Neural cell (in vitro differentiated cells): ENCODE measurements at regions not wholly inside any gene's neighbourhood (a gene's known extent, or its start where the extent isn't known, plus 50 kb on each side); places are given as distances from the start of the nearest gene placed in this dataset.

Experiments used
- H2AFZ ChIP-seq: fragments of 200-600, 300-800 bp; sonication (generic), shearing (Covaris generic); 2 replicates; pipeline ENCODE4 v1.6.0; 2014; ENCODE audit warnings: low read depth, mild to moderate bottlenecking, antibody characterized with exemption, low read length, moderate library complexity
- H3F3A ChIP-seq: fragments of 200-600 bp; shearing (Covaris generic); 2 replicates; pipeline ENCODE4 v1.6.1; 2016; ENCODE audit warnings: mild to moderate bottlenecking, moderate library complexity, mixed read lengths, antibody characterized with exemption, low read length; ENCODE audit not compliant: insufficient read depth, poor library complexity, severe bottlenecking
- H3K27ac ChIP-seq: fragments of 200-600, 300-800 bp; sonication (generic), shearing (Covaris generic); 2 replicates; pipeline ENCODE4 v1.5.1; 2014; ENCODE audit warnings: mild to moderate bottlenecking, low read length, moderate library complexity
- H3K27me3 ChIP-seq: fragments of 300-800, 200-600 bp; sonication (generic), shearing (Covaris generic); 2 replicates; pipeline ENCODE4 v1.6.0; 2014; ENCODE audit warnings: mild to moderate bottlenecking, low read depth, low read length, moderate library complexity; ENCODE audit not compliant: insufficient read depth
- H3K36me3 ChIP-seq: fragments of 300-800, 200-600 bp; sonication (generic), shearing (Covaris generic); 2 replicates; pipeline ENCODE4 v1.5.1; 2014; ENCODE audit warnings: mild to moderate bottlenecking, antibody characterized with exemption, low read length, moderate library complexity; ENCODE audit not compliant: insufficient read depth
- H3K4me2 ChIP-seq: fragments of 300-800, 200-600 bp; sonication (generic), shearing (Covaris generic); 2 replicates; pipeline ENCODE4 v1.6.0; 2014; ENCODE audit warnings: mild to moderate bottlenecking, low read length
- H3K4me3 ChIP-seq: fragments of 300-800, 200-600 bp; sonication (generic), shearing (Covaris generic); 2 replicates; pipeline ENCODE4 v1.5.1; 2014; ENCODE audit warnings: mild to moderate bottlenecking, low read length, moderate library complexity
- H3K79me2 ChIP-seq: fragments of 200-600 bp; shearing (Covaris generic); replicated peaks from 2 replicates; pipeline ENCODE4 v1.6.0; 2014; ENCODE audit warnings: mild to moderate bottlenecking, low read length, moderate library complexity; ENCODE audit not compliant: insufficient read depth
- H3K9ac ChIP-seq: fragments of 300-800, 200-600 bp; sonication (generic), shearing (Covaris generic); 2 replicates; pipeline ENCODE4 v1.6.1; 2016; ENCODE audit warnings: mild to moderate bottlenecking, low read length, mixed read lengths
- H3K9me2 ChIP-seq: fragments of 200-600 bp; shearing (Covaris generic); 2 replicates; pipeline ENCODE4 v1.6.1; 2016; ENCODE audit warnings: mild to moderate bottlenecking, low read length, mixed read lengths; ENCODE audit not compliant: insufficient read depth
- H3K9me3 ChIP-seq: fragments of 200-600, 300-800 bp; sonication (generic), shearing (Covaris generic); 2 replicates; pipeline ENCODE4 v1.6.1; 2016; ENCODE audit warnings: mild to moderate bottlenecking, mixed run types, low read length, moderate library complexity, mixed read lengths
- H4K20me1 ChIP-seq: fragments of 200-600 bp; shearing (Covaris generic); 2 replicates; pipeline ENCODE4 v1.6.1; 2016; ENCODE audit warnings: mild to moderate bottlenecking, mixed run types; ENCODE audit not compliant: insufficient read depth
- CTCF ChIP-seq: fragments of 450-650 bp; IDR thresholded peaks from 2 replicates; pipeline ENCODE4 v1.5.1; 2014; ENCODE audit warnings: antibody characterized with exemption, mild to moderate bottlenecking, moderate library complexity; ENCODE audit not compliant: poor library complexity, severe bottlenecking
- EP300 ChIP-seq: fragments of 450-650 bp; conservative IDR thresholded peaks from 2 replicates; pipeline ENCODE4 v1.6.1; 2014; ENCODE audit warnings: antibody characterized with exemption, mild to moderate bottlenecking, moderate library complexity; ENCODE audit not compliant: poor library complexity, severe bottlenecking
- EZH2 ChIP-seq: fragments of 200-600, 300-800 bp; shearing (Covaris generic), sonication (generic); IDR thresholded peaks from 2 replicates; pipeline ENCODE4 v1.6.1; 2014; ENCODE audit warnings: antibody characterized with exemption, low read length, borderline replicate concordance, mild to moderate bottlenecking; ENCODE audit not compliant: insufficient read depth, poor library complexity, severe bottlenecking
- MXI1 ChIP-seq: fragments of 450-650 bp; conservative IDR thresholded peaks from 2 replicates; pipeline ENCODE4 v1.6.1; 2014; ENCODE audit warnings: antibody characterized with exemption, mild to moderate bottlenecking; ENCODE audit not compliant: poor library complexity, severe bottlenecking
- POLR2AphosphoS5 ChIP-seq: IDR thresholded peaks from 2 replicates; pipeline ENCODE4 v1.6.1; 2012
- RAD21 ChIP-seq: fragments of 450-650 bp; conservative IDR thresholded peaks from 2 replicates; pipeline ENCODE4 v1.6.1; 2014; ENCODE audit warnings: antibody characterized with exemption, mild to moderate bottlenecking, moderate library complexity
- REST ChIP-seq: IDR thresholded peaks from 2 replicates; pipeline ENCODE4 v1.6.1; 2012; ENCODE audit warnings: borderline replicate concordance
- SMC3 ChIP-seq: fragments of 450-650 bp; conservative IDR thresholded peaks from 2 replicates; pipeline ENCODE4 v1.6.1; 2014; ENCODE audit warnings: antibody characterized with exemption, mild to moderate bottlenecking, moderate library complexity; ENCODE audit not compliant: poor library complexity
- TAF1 ChIP-seq: IDR thresholded peaks from 2 replicates; pipeline ENCODE4 v1.6.1; 2012; ENCODE audit warnings: low read depth

GRCh38 chr6:53737746-53738145 is 57.1 kb upstream of the LRRC1 start:
- Histone ChIP-seq H3K79me2 (no peaks in the 10 kb centered on the region), H4K20me1 (no peaks in the 10 kb centered on the region), H3K9me2 (no peaks in the 10 kb centered on the region), H3K9ac (no peak overlapping the region), H3K27me3 (no peaks in the 10 kb centered on the region), H3K36me3 (no peaks in the 10 kb centered on the region), H3K27ac (no peak overlapping the region), H2AFZ (no peak overlapping the region), H3K4me2 (no peak overlapping the region), H3F3A (no peaks in the 10 kb centered on the region), H3K9me3 (no peaks in the 10 kb centered on the region), H3K4me3 (no peak overlapping the region)
- TF ChIP-seq POLR2AphosphoS5 (no peak), EZH2 (no peak), EP300 (no peak), TAF1 (no peak), REST (no peak)

GRCh38 chr6:53735896-53736295 is 58.9 kb upstream of the LRRC1 start:
- Histone ChIP-seq H3K27ac (no peak overlapping the region), H3K27me3 (no peaks in the 10 kb centered on the region), H2AFZ (no peak overlapping the region), H3K36me3 (no peaks in the 10 kb centered on the region), H3F3A (no peaks in the 10 kb centered on the region), H3K9me3 (no peaks in the 10 kb centered on the region), H3K79me2 (no peaks in the 10 kb centered on the region), H3K9ac (no peak overlapping the region), H3K9me2 (no peaks in the 10 kb centered on the region), H3K4me3 (no peak overlapping the region), H3K4me2 (no peak overlapping the region), H4K20me1 (no peaks in the 10 kb centered on the region)
- TF ChIP-seq MXI1 (no peak), SMC3 (no peak), EP300 (no peak), EZH2 (no peak), CTCF (no peak), POLR2AphosphoS5 (no peak), REST (no peak), TAF1 (no peak), RAD21 (no peak)
